HepG2 (cell line): ENCODE measurements at regions not wholly inside any gene's neighbourhood (a gene's known extent, or its start where the extent isn't known, plus 50 kb on each side); places are given as distances from the start of the nearest gene placed in this dataset.

Experiments
- ATAC-seq: fragments of 200-7000 bp; cut with Tn5 transposase; 3 replicates; pipeline ENCODE4 v1.9.1; 2020; ENCODE audit warnings: mild to moderate bottlenecking, moderate library complexity
- BruUV-seq: library from RNA; stranded (reverse); fragments of 400-500 nt; replicated peaks from 2 replicates; lab custom pipeline; 2021; lab: Mats Ljungman, UMichigan
- CTCF ChIA-PET: fragments of 300-600 bp; formaldehyde crosslinking; extraction: SDS; loops from one replicate; lab custom pipeline; 2021; ENCODE audit warnings: low total read pairs, inconsistent platforms, low intra/inter-chr PET ratio; lab: Yijun Ruan, JAX
- POLR2A ChIA-PET: fragments of 350-600 bp; sonication (Branson Sonifier 250); formaldehyde crosslinking; loops from one replicate; lab custom pipeline; 2020; ENCODE audit warnings: antibody characterized with exemption, inconsistent platforms; lab: Yijun Ruan, JAX
- DNase-seq: peaks from one replicate; pipeline ENCODE4 v3.0.0-alpha.2; 2015; ENCODE audit warnings: low spot score
- FAIRE-seq: peaks from 3 replicates; lab custom pipeline; 2011; peaks lifted over from hg19 to GRCh38; lab: Jason Lieb, UNC
- H2AFZ ChIP-seq: one replicate; pipeline ENCODE4 v1.6.1; 2011; ENCODE audit warnings: low read length, inconsistent platforms
- H3K27ac ChIP-seq: fragments of 300-600 bp; 3 replicates; pipeline ENCODE4 v1.8.0; 2011; ENCODE audit warnings: mixed run types, mild to moderate bottlenecking, mixed read lengths, low read length, inconsistent platforms; ENCODE audit not compliant: insufficient read depth; ENCODE audit errors: extremely low read length
- H3K27me3 ChIP-seq, 2 experiments: fragments of 200-600 bp in 1 of 2; 2 replicates in 1 of 2; 3 replicates in 1 of 2; pipeline versions ENCODE4 v1.6.0 to v1.8.0; 2011; ENCODE audit warnings: low read length in 2 of 2, mild to moderate bottlenecking in 2 of 2, moderate library complexity in 2 of 2, inconsistent platforms in 1 of 2; ENCODE audit not compliant: insufficient read depth in 2 of 2, control insufficient read depth in 1 of 2
- H3K36me3 ChIP-seq, 2 experiments: fragments of 200-600 bp in 1 of 2; replicated peaks in 1 of 2; 2 replicates in 1 of 2; 3 replicates in 1 of 2; pipeline versions ENCODE4 v1.5.1 to v1.8.0; 2011; ENCODE audit warnings: low read length in 2 of 2, inconsistent platforms in 1 of 2; ENCODE audit not compliant: insufficient read depth in 2 of 2, control insufficient read depth in 1 of 2
- H3K4me1 ChIP-seq: 2 replicates; pipeline ENCODE4 v1.5.1; 2012; ENCODE audit warnings: low read length, inconsistent platforms; ENCODE audit not compliant: insufficient read depth
- H3K4me2 ChIP-seq: 2 replicates; pipeline ENCODE4 v1.6.0; 2011; ENCODE audit warnings: low read depth, low read length, inconsistent platforms
- H3K4me3 ChIP-seq, 3 experiments: fragments of 200-600 bp in 1 of 3; sonication (generic), shearing (Covaris generic) in 1 of 3; replicated peaks in 1 of 3; 2 replicates each; pipeline ENCODE4 v1.5.1; 2011 to 2016; ENCODE audit warnings: low read length in 3 of 3, inconsistent platforms in 2 of 3, low read depth in 2 of 3, mild to moderate bottlenecking in 2 of 3, control low read depth in 1 of 3, mixed read lengths in 1 of 3; ENCODE audit not compliant: insufficient read depth in 1 of 3
- H3K79me2 ChIP-seq: one replicate; pipeline ENCODE4 v1.6.1; 2011; ENCODE audit warnings: low read length, inconsistent platforms; ENCODE audit not compliant: insufficient read depth
- H3K9ac ChIP-seq: 2 replicates; pipeline ENCODE4 v1.6.0; 2011; ENCODE audit warnings: mild to moderate bottlenecking, low read depth, low read length, inconsistent platforms; ENCODE audit not compliant: insufficient read depth
- H3K9me3 ChIP-seq: 2 replicates; pipeline ENCODE4 v1.5.1; 2012; ENCODE audit warnings: mild to moderate bottlenecking, low read length
- H4K20me1 ChIP-seq: 2 replicates; pipeline ENCODE4 v1.6.0; 2011; ENCODE audit warnings: inconsistent platforms, mild to moderate bottlenecking, low read length, moderate library complexity; ENCODE audit not compliant: insufficient read depth
- KDM5B ChIP-seq: sonication (generic); formaldehyde crosslinking; IDR thresholded peaks from 2 replicates; pipeline ENCODE4 v1.4.0; 2020; ENCODE audit warnings: missing genetic modification reagents, mild to moderate bottlenecking, borderline replicate concordance
- MTERF4 ChIP-seq: sonication (generic); formaldehyde crosslinking; IDR thresholded peaks from 2 replicates; pipeline ENCODE4 v1.8.0; 2023; ENCODE audit warnings: mild to moderate bottlenecking, missing genetic modification reagents
- PHF8 ChIP-seq: sonication (generic); formaldehyde crosslinking; IDR thresholded peaks from 2 replicates; pipeline ENCODE4 v1.5.0; 2020; ENCODE audit warnings: missing genetic modification reagents
- THAP8 ChIP-seq: sonication (generic); formaldehyde crosslinking; IDR thresholded peaks from 2 replicates; pipeline ENCODE4 v1.5.1; 2020; ENCODE audit warnings: missing genetic modification reagents, mild to moderate bottlenecking, borderline replicate concordance
- ZBTB3 ChIP-seq: sonication (generic); formaldehyde crosslinking; IDR thresholded peaks from 2 replicates; pipeline ENCODE4 v1.4.0; 2020; ENCODE audit warnings: low read depth, mild to moderate bottlenecking, moderate library complexity, missing genetic modification reagents, borderline replicate concordance
- ZNF282 ChIP-seq: fragments of 450-650 bp; IDR thresholded peaks from 2 replicates; pipeline ENCODE4 v1.6.1; 2018; ENCODE audit not compliant: partially characterized antibody
- ZNF460 ChIP-seq: sonication (generic); formaldehyde crosslinking; IDR thresholded peaks from 2 replicates; pipeline ENCODE4 v1.5.1; 2020; ENCODE audit warnings: missing genetic modification reagents, mild to moderate bottlenecking, borderline replicate concordance
- ZNF607 ChIP-seq: sonication (generic); formaldehyde crosslinking; IDR thresholded peaks from 2 replicates; pipeline ENCODE4 v1.5.1; 2020; ENCODE audit warnings: missing genetic modification reagents, mild to moderate bottlenecking, borderline replicate concordance
- ZNF841 ChIP-seq: sonication (generic); formaldehyde crosslinking; IDR thresholded peaks from 2 replicates; pipeline ENCODE4 v1.8.1; 2023; ENCODE audit warnings: missing genetic modification reagents, borderline replicate concordance
- WGBS: methylation state at CpG from one replicate; pipeline ENCODE4 v1.1.6; 2017; ENCODE audit warnings: low lambda C conversion rate; 5-methylcytosine and 5-hydroxymethylcytosine counted together
- in situ Hi-C: cut with HindIII; loops from 2 replicates; pipeline ENCODE4 v1.10.0; 2017; ENCODE audit warnings: low pct_unique_long_range_greater_than_20kb; ENCODE audit not compliant: extremely low pct_ligation_motif_present
- intact Hi-C: fragments of 100-400 bp; cut with micrococcal nuclease; formaldehyde crosslinking; loops from one replicate; pipeline ENCODE4 v1.10.0; 2022; ENCODE audit not compliant: unreplicated experiment

GRCh38 chr12:98389593-98389992 lies 125.8 kb upstream of the TMPO start:
- FAIRE-seq = no peak
- Histone ChIP-seq H3K9me3 (no peaks in the 10 kb centered on the region), H3K4me3 (no peak overlapping the region), H2AFZ (no peak overlapping the region), H3K9ac (no peak overlapping the region), H3K27me3 (peaks cover 1 to 10% of the 10 kb centered on the region in 2 experiments; a peak in 2 of 5 replicates), H4K20me1 (no peaks in the 10 kb centered on the region), H3K36me3 (no peaks in the 10 kb centered on the region)
- BruUV-seq = no TSS peak
- in situ Hi-C loops = loop anchor here (25.0 kb wide), 2 partner anchors 1252 to 1402 kb away; no protein-coding TSS in a partner anchor
- TF ChIP-seq ZNF282 = no peak
- TF ChIP-seq ZNF841 (CRISPR knock-in tag) = no peak
- no peak for TF ChIP-seq PHF8
- no peak for TF ChIP-seq ZNF607 (CRISPR knock-in tag)
- TF ChIP-seq THAP8 (CRISPR knock-in tag) = no peak
- no peak for TF ChIP-seq MTERF4 (CRISPR knock-in tag)
- TF ChIP-seq ZNF460 (CRISPR knock-in tag) = no peak
- TF ChIP-seq ZBTB3 = no peak
- no peak for TF ChIP-seq KDM5B (CRISPR knock-in tag)
- TF ChIP-seq, all 625 proteins: peak for 0
- DNase-seq (no peak), ATAC-seq (no peak)
- intact Hi-C loops = no loop called here
- Histone ChIP-seq H3K4me2 (no peak overlapping the region), H3K4me1 (peaks cover 12% of the 10 kb centered on the region), H3K27ac (no peak overlapping the region), H3K79me2 (no peaks in the 10 kb centered on the region)
- WGBS = 11% methylated on average over 2 of the region's 2 CpGs
- ChIA-PET CTCF (no interaction called here), POLR2A (no interaction called here)
